ENCODE measurements at regions not wholly inside any gene's neighbourhood (a gene's known extent, or its start where the extent isn't known, plus 50 kb on each side); places are given as distances from the start of the nearest gene placed in this dataset.

DNA sequence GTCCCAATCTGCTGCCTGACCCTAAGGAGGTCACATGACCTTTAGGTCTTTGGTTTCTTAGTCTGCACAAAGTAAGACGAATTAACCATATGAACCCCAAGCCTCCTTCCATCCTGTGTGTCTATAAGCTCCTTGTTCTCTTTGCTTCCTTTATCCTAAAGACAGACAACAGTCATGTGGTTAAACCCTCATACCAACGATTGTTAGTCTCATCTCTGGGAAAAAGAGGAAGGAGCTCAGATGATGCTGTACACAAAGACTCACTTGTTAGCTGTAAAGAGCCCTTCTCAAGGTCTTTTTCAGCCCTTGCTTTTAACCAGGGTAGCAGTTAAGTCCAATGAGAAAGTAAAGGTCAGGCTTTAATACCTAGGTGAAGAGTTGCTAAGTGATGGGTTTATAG lies 443.7 kb downstream of the TNS1 start:
- H3K4me3 ChIP-seq = no peak overlapping the region
- no peak for ATAC-seq (ENCODE audit: insufficient read depth, low FRiP score)
- H3K4me1 ChIP-seq (ENCODE audit: control insufficient read depth in 5 of 5, insufficient read depth in 5 of 5, low read length in 5 of 5) = peaks cover 0 to 19% (median 0%) of the 10 kb centered on the region in 5 donors
- no peak overlapping the region for H3K9ac ChIP-seq (ENCODE audit: insufficient read depth in 1 of 2, low read length in 2 of 2)
- 46 to 60% methylated on average over 2 of the region's 2 CpGs for WGBS, 2 donors
- TF ChIP-seq CTCF (IDR thresholded peaks at IDR 0.05; ENCODE audit: control extremely low read depth, extremely low read depth) = no peak
- no peaks in the 10 kb centered on the region for H3K27me3 ChIP-seq (ENCODE audit: control insufficient read depth in 3 of 3, insufficient read depth in 3 of 3, low read length in 2 of 3)
- H3K27ac ChIP-seq (ENCODE audit: low read depth in 1 of 2, low read length in 1 of 2) = no peak overlapping the region
- H3K36me3 ChIP-seq (ENCODE audit: control insufficient read depth in 4 of 4, insufficient read depth in 4 of 4, low read length in 4 of 4) = no peaks in the 10 kb centered on the region
- peaks cover 0 to 2% (median 0%) of the 10 kb centered on the region in 4 donors for H3K9me3 ChIP-seq (ENCODE audit: control insufficient read depth in 4 of 4, insufficient read depth in 3 of 4, low read length in 3 of 4)
- DNase-seq = no peak

DNA sequence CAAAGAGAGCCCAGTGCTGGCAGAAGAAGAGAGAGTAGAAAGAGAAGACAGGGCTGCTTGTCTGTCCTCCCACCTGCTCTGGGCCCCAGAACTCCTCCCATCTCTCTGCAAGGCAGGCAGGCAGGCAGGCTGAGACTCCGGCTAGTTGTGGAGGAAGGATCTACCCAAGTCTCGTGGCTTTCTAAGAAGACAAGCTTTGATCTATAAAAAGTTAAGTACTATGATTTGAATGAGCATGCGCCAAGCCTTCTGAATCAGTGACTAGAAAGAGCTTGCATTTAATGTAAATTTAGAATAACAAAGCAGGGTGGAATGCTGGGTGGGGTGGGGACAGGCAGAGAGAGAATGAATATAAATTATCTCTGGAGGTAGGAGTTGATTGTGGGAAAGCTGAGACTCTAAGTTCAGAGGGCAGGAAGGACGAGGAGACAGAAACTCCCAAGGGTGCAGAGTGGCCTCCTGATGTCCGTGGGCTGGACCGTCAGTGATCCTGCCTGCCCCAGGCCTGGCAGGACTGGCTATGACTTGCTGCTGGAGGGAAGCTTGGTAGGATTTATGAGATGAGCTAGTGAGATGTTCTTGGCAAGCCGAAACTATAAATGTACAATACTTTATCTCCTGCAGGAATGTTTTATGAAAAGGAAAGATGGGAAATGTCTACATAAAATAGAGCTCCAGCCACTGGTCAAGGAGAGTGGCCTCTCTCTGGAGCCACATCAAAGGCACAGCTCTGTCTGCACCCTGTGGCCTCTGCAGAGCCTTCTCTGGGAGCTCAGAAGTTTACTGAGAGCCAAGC lies 447.5 kb downstream of the TNS1 start:
- DNase-seq = peak in 2 of 3 donors; percentile 25 to 52
- Histone ChIP-seq H3K4me3 (no peak overlapping the region), H3K9me3 (ENCODE audit: control insufficient read depth in 4 of 4, insufficient read depth in 3 of 4, low read length in 3 of 4) (no peaks in the 10 kb centered on the region), H3K27ac (ENCODE audit: low read depth in 1 of 2, low read length in 1 of 2) (no peak overlapping the region), H3K4me1 (ENCODE audit: control insufficient read depth in 5 of 5, insufficient read depth in 5 of 5, low read length in 5 of 5) (peaks cover 0 to 18% (median 2%) of the 10 kb centered on the region in 5 donors), H3K36me3 (ENCODE audit: control insufficient read depth in 4 of 4, insufficient read depth in 4 of 4, low read length in 4 of 4) (no peaks in the 10 kb centered on the region), H3K9ac (ENCODE audit: insufficient read depth in 1 of 2, low read length in 2 of 2) (no peak overlapping the region), H3K27me3 (ENCODE audit: control insufficient read depth in 3 of 3, insufficient read depth in 3 of 3, low read length in 2 of 3) (no peaks in the 10 kb centered on the region)
- ATAC-seq (ENCODE audit: insufficient read depth, low FRiP score) = no peak
- TF ChIP-seq CTCF (IDR thresholded peaks at IDR 0.05; ENCODE audit: control extremely low read depth, extremely low read depth) = no peak
- WGBS, 2 donors = 71 to 75% methylated on average over 7 of the region's 7 CpGs

- Histone ChIP-seq H3K27ac (ENCODE audit: low read depth in 1 of 2, low read length in 1 of 2) (no peak overlapping the region), H3K27me3 (ENCODE audit: control insufficient read depth in 3 of 3, insufficient read depth in 3 of 3, low read length in 2 of 3) (no peaks in the 10 kb centered on the region), H3K4me1 (ENCODE audit: control insufficient read depth in 5 of 5, insufficient read depth in 5 of 5, low read length in 5 of 5) (peaks cover 0 to 18% (median 2%) of the 10 kb centered on the region in 5 donors), H3K36me3 (ENCODE audit: control insufficient read depth in 4 of 4, insufficient read depth in 4 of 4, low read length in 4 of 4) (no peaks in the 10 kb centered on the region), H3K9me3 (ENCODE audit: control insufficient read depth in 4 of 4, insufficient read depth in 3 of 4, low read length in 3 of 4) (no peaks in the 10 kb centered on the region), H3K4me3 (no peak overlapping the region), H3K9ac (ENCODE audit: insufficient read depth in 1 of 2, low read length in 2 of 2) (no peak overlapping the region)
- ATAC-seq (ENCODE audit: insufficient read depth, low FRiP score) (no peak), DNase-seq (no peak)
- TF ChIP-seq CTCF (IDR thresholded peaks at IDR 0.05; ENCODE audit: control extremely low read depth, extremely low read depth) = no peak
- WGBS, 2 donors = 66 to 92% methylated on average over 2 of the region's 2 CpGs
Measured at GRCh38 chr2:217553679-217554078, 449.1 kb downstream of the TNS1 start.
